ENCODE measurements at regions not wholly inside any gene's neighbourhood (a gene's known extent, or its start where the extent isn't known, plus 50 kb on each side); places are given as distances from the start of the nearest gene placed in this dataset.
"Not testable (repeated sequence)": the region's sequence is repeated elsewhere in the genome, so short reads cannot be mapped to it uniquely, and the experiment has no call there.

DNA sequence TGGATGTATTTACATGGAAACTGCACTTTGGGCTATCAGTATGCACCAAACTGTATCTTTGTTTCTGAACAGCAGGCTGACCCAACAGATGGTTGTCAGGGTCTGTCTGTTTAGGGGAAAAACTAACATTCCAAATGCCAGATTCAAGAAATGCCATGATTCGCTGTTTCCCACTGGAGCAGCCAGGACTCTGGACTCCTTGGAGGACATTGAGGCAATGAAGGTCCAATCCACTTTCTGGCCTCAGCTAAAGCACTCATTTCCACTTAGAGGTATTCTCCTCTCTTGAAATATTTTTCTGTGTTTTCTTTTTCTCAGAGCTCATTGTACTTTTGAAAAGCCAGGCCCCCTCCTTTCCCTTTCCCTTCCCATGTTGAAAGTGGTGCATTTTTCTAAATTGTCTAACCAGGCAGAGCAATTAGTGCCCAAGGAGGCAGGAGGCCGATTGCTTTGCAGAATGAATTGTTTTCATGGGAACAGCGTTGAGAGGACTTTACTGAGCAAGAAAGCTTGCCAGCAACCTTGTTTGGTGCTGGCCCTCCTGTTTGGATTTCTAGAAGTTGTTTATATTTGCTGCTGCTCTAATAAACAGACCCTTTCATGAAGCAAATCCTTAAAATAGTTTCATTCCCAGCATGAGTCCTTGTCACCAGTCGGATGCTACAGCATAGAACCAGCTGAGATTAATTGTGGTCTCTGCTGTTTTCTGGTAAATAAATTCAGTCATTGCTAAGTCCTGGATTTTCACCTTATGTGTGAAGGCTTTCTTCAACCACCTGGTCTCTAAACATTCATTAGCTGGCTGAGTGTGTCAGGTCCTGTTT is 132.8 kb upstream of the TAF11L2 start:
- in situ Hi-C loops (cut with MboI; ENCODE audit: low sequenced_read_pairs), result no loop called here

DNA sequence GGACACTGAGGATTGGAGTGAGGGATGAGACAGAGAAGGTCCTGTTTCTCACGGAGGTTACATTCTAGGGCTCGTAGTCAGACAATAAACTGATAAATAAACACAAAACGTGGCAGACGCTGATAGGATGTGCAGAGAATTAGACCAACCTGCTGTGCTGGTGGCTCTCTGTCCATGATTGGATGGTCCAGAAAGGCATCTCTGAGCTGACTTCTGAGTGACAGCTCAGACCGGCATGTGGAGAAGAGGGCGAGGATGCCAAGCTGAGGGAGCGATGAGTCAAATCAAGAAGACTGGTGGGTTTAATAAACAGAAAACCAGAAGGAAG is 132.3 kb upstream of the TAF11L2 start:
- in situ Hi-C loops (cut with MboI; ENCODE audit: low sequenced_read_pairs), result no loop called here

- in situ Hi-C loops (cut with MboI; ENCODE audit: low sequenced_read_pairs), result no loop called here
Observed at GRCh38 chr5:17367256-17367840, 130.7 kb upstream of the TAF11L2 start.

DNA sequence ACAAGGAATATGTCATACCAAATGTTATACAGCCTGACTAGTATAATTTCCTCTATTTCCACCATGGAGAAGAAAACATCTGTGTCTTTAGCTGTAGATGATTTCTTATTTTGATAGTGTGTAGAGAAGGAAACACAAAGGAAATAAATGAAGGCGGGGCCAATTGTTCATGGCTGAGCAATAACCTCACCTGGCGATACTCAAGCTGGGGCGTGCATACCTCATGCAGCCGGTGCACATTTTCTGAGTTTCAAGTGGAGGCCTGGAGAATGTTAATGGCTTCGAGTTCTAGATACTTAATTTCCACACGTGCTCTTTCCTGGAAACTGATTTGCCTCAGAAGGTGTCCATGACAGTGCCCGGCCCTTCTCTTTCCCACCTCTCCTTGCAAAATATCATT is 127.4 kb upstream of the TAF11L2 start:
- in situ Hi-C loops (cut with MboI; ENCODE audit: low sequenced_read_pairs), result no loop called here

DNA sequence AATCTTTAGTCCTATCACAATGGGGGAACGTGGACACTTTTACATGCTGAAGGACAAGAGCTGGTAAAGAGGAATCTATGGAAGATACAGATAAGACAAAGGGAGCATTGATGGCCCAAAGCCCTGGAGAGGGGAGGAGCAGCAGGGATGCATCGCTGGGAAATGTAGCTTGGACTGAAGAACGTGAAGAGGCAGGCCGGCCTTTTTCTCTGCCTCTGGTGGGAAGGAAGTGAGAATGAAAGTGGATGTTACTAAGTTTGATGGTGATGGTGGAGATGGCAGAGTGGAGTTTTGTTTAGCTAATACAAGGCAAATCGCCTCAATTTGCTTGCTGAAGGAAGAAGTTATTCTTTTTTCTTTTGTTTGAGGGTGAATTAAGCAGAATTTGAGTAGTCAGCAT is 124.6 kb upstream of the TAF11L2 start:
- in situ Hi-C loops (cut with MboI; ENCODE audit: low sequenced_read_pairs), result no loop called here

DNA sequence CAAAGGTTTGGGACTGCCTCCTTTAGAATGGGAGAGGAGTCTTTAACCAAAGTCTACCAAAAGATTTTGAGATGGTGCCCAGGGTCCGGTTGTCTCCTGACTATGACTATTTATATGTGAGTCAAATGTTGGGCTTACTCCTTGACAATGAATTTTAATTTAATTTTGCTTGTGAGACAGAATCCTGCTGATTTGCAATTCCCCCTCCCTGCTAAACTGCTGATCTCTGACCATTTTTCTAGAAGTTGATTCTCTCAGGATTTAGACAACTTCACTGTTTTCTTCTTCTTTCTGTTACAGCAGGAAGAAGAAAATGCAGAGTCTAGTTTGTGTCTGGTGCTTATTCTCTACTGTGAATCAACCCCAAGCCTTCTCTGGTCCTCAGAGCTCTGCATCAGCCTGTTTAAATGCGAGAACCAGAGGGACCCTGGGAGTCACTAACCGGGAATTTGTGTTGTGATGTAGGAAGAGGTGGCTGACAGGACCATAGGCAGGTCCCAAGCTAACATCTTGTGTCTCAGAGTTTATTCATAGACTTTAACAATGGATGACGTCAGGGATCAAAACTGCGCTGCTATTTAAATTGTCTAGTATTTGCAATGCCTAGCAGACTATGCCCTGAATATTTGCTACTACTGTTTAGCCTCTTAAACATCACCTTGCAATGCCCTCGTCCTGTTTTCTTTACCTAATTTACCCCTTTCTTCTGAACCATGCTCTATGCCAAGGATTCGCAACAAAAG is 124.0 kb upstream of the TAF11L2 start:
- in situ Hi-C loops (cut with MboI; ENCODE audit: low sequenced_read_pairs), result no loop called here

DNA sequence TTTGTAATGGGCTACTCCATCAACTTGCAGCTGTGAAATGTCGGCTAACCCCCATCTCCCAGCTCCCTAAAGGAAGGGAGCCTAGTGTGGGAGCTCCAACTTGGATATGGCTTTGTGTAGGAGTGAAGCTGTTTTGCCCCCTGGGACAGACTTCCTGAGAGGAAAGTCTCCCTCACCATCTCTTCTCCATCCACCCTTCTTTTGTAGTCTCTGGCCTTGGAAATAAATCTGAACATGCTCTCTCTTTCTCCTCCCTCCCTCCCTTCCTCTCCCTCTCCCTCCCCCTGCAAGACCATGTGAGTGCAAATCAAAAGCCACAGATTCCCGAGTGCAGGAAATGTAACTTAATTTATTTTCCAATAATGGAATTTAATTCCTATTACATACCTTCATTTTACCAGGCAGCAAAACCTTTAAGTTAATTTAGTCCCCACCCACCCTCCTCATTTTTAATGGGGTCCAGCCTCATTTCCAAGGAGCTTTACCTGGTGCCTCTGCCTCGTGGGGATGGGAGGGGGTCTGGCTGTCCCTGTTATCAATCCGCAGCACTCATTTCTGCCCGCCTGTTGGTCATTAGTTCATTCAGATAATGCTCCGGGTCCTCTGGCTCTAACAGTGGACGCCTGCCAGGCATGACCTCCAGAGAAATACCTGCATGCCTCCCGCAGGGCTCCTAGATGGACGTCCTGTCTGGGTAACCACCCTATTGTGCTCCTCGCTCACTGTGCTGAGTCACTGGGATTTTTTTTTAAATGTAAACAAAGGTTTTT is 122.9 kb upstream of the TAF11L2 start:
- in situ Hi-C loops (cut with MboI; ENCODE audit: low sequenced_read_pairs), result no loop called here

DNA sequence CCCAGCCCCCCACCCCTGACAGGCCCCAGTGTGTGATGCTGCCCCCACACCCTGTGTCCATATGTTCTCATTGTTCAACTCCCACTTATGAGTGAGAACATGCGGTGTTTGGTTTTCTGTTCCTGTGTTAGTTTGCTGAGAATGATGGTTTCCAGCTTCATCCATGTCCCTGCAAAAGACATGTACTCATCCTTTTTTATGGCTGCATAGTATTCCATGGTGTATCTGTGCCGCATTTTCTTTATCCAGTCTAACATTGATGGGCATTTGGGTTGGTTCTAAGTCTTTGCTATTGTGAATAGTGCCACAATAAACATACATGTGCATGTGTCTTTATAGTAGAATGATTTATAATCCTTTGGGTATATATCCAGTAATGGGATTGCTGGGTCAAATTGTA is 122.1 kb upstream of the TAF11L2 start:
- in situ Hi-C loops (cut with MboI; ENCODE audit: low sequenced_read_pairs), result not testable (repeated sequence)

- in situ Hi-C loops (cut with MboI; ENCODE audit: low sequenced_read_pairs), result no loop called here
Observed at GRCh38 chr5:17378346-17378997, 119.6 kb upstream of the TAF11L2 start.

DNA sequence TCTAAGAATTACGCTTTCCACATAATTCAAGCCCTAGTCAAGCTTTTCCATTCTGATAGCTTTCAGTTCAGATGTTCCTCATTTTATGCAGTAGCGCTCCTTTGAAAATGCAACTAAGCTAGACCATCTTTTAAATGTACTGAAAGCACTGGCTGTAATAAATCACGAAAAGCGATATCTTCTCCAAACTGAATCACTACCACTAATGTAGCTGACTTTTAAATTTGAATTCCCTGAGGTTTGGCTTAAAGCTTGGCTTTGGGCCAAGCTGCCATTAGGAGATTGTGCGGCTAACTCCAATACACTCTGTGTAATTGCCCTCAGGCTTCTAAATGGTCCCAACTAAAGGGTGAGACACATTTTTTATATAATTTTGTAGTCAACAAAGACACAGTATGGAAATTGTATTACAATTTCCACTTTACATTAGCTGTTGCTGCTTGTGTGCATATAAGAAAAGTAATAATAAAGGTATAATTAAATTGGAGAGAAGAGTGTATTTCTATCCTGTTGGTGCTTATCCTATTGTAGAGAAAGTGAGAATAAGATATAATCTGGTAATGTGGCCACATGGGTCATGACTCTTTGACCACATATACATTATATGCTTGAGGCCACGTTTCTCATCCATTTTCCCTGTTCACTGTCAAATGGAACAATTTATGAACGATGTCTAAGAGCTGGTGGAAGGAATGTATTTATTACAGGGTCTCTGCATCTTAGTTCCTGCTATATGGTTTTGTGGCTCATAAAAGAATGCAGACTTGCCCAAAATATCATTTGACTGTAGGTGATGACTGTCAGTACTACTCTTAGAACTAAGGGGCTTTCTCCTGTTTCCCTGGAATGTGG is 118.7 kb upstream of the TAF11L2 start:
- in situ Hi-C loops (cut with MboI; ENCODE audit: low sequenced_read_pairs), result no loop called here

DNA sequence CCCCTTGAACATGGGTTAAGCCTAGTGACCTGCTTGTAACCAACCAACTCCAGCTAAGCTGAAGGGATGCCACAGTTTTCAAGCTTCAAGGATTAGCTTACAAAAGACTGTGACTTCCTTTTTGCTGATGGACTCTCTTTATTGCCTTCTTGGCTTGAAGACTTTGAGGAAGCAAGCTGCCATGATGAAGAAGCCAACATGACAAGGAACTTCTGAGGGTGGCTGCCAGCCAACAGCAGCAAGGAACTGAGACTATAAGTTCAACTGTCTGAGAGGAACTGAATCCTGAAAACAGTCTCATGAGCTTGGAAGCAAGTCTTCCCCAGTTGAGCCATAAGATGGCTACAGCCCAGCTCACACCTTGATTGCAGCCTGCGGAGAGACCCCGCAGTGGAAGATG is 116.1 kb upstream of the TAF11L2 start:
- in situ Hi-C loops (cut with MboI; ENCODE audit: low sequenced_read_pairs), result no loop called here

DNA sequence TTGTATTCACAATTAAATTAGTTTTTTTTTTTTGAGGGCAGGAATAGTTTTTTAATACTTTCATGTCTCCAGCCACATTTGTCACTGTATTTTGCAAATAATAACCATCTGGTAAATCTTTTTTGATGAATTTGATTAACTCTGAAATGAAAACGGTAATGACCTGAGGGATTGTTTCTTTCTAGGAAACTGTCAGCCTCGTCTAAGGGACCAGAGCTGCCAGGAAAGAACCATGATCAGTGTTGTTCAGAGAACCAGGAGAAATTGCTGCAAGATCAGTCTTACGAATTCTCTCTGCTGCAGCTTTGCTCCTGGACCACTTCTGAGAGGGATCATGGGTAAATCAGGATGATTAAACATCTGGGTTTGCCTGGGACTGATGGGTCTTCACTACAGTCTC is 114.5 kb upstream of the TAF11L2 start:
- in situ Hi-C loops (cut with MboI; ENCODE audit: low sequenced_read_pairs), result no loop called here

DNA sequence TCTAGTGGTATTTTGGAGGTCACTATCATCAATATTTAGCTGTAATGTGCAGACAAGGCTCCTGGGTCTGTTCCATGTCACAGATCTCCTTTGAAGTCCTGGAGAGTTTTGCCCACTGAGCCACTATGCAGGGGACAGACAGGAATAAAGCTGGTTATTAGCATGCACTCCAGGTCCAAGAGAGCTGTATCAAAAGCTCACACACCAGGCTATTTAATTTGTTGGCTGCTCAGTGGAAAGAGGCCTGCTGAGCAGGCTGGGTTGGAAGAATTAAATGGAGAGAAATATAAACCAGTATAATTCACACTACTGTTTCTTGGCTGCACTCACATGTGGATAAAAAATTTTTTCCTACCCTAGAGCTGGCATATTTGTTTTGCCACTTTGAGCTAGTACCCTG is 113.8 kb upstream of the TAF11L2 start:
- in situ Hi-C loops (cut with MboI; ENCODE audit: low sequenced_read_pairs), result no loop called here

DNA sequence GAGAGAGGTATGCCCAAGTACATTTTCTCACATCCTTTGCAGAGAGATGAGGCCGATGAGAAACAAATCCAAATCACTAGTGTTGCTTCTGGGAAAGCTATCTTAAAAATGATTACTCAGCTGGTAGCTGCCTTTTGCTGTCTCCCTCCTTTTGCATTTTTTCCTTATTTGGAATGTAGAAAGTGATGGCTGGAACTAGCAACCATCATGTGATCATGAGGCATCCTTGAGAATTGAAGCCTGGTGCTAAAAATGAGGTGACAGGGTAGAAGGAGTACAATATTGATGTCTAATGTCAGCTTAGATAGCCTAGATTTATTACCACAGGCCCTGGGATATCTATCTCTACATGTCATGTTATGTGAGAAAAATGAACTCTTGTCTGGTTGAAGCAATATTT is 109.3 kb upstream of the TAF11L2 start:
- in situ Hi-C loops (cut with MboI; ENCODE audit: low sequenced_read_pairs), result no loop called here

DNA sequence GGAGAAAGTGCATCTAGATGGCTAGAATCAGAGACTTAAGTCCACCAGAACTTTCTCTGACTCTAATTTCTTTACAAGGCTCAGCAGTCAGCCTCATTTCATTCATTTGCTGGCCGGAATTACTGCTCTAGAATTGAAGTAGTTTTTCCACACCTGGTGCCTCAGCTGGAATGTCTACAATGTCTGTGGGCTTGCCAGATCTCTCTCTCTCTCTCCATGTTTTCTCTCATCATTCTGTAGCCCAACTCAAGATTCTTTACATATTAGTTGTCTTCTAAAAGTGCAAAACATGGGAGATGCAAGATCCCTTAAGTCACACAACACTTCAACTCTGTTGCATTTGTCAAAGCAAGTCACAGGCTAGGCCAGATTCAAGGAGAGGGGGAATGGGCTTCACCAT is 103.9 kb upstream of the TAF11L2 start:
- in situ Hi-C loops (cut with MboI; ENCODE audit: low sequenced_read_pairs), result no loop called here

GRCh38 chr5:17395106-17395880 is 102.7 kb upstream of the TAF11L2 start:
- in situ Hi-C loops (cut with MboI; ENCODE audit: low sequenced_read_pairs), result no loop called here

GRCh38 chr5:17396247-17396646 is 101.8 kb upstream of the TAF11L2 start:
- in situ Hi-C loops (cut with MboI; ENCODE audit: low sequenced_read_pairs), result no loop called here

DNA sequence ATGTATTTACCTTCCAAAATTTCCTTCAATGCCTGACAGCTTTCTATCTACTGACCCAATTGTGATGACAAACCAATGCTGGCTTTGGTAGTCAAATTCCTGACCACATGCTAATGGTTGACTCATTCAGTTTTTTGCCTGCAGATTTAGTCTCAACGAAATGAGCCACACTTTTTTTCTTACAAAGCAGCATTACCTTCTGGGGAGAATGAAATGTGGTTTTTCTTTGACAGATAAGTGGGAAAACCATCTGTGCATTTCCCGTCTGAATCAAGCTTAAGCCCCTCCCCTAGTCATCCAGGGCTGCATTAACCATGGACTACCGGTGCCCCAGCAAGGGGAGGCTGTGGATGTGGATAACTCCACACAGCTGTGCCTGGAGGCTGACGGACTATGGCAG is 99.6 kb upstream of the TAF11L2 start:
- in situ Hi-C loops (cut with MboI; ENCODE audit: low sequenced_read_pairs), result no loop called here
